Cerebellar nuclear complex (tissue), 1 donor: ENCODE measurements at regions not wholly inside any gene's neighbourhood (a gene's known extent, or its start where the extent isn't known, plus 50 kb on each side); places are given as distances from the start of the nearest gene placed in this dataset.
"Not testable (repeated sequence)": the region's sequence is repeated elsewhere in the genome, so short reads cannot be mapped to it uniquely, and the experiment has no call there.

ENCODE experiments used
- DNase-seq, 2 experiments: peaks; one replicate each; lab custom pipeline; 2025; lab: John Stamatoyannopoulos, UW

DNA sequence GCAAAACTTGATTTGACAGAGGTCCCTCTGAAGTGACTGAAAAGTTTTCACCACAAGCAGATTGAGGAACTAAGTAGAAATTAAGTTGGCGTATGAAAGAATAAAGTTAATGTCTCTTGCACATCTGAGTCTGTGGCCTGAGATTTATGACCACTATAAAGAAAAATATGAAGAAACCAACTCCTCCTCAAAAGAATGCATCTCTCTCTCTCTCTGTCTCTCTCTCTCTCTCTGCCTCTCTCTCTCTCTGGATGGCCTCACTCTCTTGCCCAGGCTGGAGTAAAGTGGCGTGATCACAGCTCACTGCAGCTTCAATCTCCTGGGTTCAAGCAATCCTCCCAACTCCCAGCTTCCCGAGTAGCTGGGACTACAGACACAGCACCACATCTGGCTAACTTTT lies 55.2 kb downstream of the RPL22L1 start:
- DNase-seq: no peak

DNA sequence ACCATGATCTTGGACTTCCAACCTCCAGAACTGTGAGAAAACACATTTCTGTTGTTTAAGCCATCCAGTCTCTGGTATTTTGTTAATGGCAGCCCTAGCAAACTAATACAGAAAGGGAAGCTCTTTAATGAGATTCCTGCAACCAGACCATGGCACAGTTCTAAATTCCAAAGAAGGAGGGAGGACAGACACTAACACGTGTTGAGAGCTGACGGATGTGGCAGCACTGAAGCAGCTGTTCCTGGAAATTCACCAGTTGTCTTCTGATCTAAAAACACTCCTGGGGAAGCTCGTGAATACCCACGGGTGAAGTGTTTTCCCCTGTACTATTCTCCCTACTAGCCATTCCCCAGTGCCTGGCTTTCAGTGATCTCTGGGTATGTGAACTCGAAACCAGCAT lies 56.7 kb downstream of the RPL22L1 start:
- DNase-seq: no peak

DNA sequence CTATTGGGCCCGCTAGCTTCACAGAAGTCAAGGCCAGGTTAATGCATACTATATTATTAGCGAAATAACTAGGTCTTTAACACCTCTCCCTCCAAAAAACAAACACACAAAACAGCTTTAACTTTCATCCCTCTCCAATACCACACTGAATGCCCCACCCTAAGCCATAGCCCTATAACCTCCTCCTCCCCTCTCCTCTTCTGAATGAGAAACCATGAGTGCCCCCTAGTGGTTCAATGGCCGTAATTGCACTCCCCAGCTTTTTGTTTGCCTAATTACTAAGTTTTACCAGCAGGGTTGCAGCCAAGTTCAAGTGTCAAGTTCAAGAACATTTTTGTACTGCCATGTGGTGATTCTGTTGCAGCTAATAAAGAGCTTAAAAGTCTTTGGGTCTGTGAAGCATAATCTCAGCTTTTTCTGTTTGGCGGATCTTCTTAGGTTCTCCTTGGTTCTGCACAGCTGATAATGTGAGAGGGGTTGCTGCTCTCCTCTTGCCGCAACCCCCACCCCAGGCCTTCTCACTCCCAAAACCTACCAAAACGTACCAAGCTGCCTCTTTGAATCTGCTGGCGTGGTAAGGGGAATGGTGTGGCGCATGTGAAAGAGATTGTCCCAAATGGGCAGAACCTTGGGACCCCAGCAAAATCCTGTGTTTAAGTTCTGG lies 57.9 kb downstream of the RPL22L1 start:
- DNase-seq: peak in 1 of 2 experiments; percentile 9

DNA sequence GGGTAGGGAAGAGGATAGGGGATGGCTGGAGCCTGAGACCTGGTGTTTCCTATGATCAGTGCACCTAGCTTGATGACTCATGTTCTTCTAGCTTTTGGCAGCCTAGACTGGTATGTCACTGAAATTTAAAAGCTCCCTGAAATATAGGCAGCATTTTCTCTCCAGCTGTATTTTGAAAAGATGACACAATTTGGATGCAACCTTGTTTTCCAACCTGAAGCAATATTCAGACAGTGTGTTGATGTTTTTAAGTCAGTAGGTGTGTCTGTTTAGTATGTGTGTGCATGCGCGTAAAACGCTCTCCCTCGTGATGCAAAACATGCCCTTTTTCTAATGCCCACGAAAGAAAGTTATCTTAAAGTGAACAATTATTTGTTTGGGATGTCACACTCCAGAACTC lies 58.5 kb downstream of the RPL22L1 start:
- no peak for DNase-seq

DNA sequence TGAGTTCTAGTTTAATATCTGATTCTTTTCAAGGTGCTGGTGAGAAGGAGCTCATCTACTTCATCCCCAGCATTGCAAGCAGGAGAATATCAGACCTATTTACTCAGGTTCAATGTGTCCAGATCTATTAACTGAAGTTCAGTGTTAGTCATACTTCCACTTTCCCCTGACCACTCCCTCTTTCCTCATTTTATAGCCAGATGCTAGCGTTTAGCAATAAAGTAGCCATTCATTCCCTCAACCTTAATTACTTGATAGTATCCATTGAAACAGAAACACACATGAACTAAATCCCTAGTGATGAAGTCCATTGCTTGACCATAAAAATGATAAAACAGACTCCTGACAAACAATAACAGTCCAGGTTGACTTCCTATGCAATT lies 60.0 kb downstream of the RPL22L1 start:
- no peak for DNase-seq

DNA sequence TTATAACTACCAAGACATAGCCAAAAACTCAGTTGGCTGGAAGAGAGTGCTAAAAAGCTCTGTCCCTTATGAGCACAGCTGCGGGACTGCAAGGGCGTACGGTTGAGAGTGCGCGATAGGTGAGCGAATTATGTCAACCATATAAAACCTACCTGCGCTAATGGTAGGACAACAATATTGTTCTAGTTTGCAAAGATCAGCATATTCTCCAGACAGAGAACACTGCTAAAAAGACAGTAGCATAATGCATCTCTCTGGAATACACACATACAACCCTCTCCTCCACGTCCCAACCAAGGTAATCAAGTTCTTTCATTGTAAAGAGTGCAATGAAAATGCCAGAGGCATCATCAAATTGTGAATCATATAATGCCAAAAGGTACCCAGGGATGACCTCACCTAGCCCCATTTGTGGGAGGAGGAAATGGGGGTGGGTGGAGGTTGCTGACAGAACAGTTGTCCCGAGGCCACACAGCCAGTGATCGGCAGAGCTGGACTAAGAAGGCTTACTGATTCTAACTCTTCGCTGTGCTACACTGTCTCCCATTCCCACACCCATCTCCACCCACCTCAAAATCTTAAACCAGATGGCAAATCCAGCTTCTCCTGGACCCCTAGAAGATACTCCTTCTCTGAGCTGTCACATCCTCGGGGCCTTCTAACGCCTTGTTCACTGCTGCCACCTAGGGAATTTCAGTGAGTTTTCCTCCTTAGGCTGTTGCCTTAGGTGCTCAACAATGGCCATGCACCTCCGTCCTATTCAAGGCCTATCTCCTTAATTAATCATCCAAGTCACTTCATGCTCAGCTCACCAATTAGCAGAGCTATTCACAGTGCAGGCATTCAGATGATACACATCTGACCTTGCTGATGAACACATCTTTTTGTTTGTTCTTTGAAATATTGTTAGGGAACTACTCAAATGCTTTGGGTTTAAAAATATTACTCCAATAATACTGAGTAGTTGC lies 60.7 kb downstream of the RPL22L1 start:
- DNase-seq: no peak

DNA sequence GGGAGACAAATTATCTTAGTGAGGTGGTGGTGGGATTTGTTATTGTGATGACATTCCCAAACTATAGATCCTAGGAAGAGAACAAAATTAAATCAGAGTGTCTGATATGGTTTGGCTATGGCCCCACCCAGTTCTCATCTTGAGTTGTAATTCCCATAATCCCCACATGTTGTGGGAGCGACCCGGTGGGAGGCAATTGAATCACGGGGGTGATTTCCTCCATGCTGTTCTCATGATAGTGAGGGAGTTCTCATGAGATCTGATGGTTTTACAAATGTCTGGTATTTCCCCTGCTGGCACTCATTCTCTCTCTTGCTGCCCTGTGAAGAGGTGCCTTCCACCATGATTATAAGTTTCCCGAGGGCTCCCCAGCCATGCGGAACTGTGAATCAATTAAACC lies 62.0 kb downstream of the RPL22L1 start:
- no peak for DNase-seq

DNA sequence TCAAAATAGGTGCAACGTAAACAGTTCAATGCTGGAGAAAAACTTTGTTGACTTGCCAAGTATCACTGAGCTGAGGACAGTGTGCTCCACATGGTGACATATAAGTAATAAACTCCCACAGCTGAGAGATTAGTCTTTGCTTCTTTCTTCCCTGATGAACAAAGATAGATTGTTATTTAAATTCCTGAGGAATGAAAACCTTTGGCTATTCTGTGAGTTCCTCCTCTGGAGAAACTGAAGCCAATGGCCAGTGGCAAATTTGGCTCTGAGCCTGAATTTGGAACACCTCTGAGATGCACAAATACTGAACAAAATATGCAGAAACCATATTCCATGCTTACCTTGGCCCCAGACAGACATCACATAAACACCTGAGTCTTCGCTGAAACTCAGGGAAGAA lies 63.3 kb downstream of the RPL22L1 start:
- DNase-seq: no peak

DNA sequence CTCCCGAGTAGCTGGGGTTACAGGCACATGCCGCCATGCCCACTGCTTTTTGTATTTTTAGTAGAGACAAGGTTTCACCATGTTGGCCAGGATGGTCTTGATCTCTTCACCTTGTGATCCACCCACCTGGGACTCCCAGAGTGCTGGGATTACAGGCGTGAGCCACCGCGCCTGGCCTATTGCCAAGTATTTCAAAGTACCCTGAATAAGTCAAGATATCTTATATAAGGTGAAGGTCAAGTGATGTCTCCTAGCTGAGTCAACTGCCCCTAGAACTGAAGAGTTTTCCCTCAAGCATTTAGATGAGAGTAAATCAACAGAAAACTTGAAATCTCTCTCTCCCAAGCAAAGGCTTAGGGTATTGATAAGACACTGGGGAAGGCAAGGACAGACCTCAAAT lies 63.9 kb downstream of the RPL22L1 start:
- DNase-seq: no peak

DNA sequence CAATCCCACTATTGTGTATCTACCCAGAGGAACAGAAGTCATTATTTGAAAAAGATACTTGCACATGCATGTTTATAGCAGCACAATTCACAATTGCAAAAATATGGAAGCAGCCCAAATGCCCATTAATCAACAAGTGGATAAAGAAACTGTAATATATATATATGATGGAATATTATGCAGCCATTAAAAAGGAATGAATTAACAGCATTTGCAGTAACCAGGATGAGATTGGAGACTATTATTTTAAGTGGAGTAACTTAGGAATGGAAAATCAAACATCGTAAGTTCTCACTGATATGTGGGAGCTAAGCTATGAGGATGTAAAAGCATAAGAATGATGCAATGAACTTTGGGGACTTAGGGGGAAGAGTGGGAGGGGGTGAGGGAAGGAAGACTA lies 64.7 kb downstream of the RPL22L1 start:
- DNase-seq: not testable (repeated sequence)

DNA sequence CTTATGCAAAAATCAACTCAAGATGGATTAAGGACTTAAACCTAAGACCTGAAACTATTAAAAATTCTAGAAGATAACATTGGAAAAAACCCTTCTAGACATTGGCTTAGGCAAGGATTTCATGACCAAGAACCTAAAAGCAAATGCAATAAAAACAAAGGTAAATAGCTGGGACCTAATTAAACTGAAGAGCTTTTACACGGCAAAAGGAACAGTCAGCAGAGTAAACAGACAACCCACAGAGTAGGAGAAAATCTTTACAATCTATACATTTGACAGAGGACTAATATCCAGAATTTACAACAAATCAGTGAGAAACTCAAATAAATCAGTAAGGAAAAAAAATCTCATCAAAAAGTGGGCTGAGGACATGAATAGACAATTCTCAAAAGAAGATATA lies 65.4 kb downstream of the RPL22L1 start:
- DNase-seq: not testable (repeated sequence)

DNA sequence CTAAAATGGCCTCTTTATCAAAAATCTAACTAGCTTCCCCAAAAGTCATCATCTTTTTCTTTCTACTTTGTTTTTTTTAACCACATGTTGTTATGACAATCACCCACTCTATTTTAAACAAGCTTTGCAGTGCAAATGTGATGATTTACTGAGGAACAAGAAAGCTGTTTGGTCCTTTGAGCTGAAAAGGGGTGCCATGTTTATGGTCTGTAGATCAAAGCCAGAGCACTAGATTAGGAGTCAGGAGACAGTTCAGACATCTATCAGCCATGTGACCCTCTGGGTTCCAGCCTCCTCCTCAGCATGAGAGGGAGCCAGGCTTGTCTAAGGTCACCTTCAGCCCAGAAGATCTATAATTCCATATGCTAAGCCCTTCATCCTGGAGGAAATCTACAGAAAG lies 65.9 kb downstream of the RPL22L1 start:
- no peak for DNase-seq

DNA sequence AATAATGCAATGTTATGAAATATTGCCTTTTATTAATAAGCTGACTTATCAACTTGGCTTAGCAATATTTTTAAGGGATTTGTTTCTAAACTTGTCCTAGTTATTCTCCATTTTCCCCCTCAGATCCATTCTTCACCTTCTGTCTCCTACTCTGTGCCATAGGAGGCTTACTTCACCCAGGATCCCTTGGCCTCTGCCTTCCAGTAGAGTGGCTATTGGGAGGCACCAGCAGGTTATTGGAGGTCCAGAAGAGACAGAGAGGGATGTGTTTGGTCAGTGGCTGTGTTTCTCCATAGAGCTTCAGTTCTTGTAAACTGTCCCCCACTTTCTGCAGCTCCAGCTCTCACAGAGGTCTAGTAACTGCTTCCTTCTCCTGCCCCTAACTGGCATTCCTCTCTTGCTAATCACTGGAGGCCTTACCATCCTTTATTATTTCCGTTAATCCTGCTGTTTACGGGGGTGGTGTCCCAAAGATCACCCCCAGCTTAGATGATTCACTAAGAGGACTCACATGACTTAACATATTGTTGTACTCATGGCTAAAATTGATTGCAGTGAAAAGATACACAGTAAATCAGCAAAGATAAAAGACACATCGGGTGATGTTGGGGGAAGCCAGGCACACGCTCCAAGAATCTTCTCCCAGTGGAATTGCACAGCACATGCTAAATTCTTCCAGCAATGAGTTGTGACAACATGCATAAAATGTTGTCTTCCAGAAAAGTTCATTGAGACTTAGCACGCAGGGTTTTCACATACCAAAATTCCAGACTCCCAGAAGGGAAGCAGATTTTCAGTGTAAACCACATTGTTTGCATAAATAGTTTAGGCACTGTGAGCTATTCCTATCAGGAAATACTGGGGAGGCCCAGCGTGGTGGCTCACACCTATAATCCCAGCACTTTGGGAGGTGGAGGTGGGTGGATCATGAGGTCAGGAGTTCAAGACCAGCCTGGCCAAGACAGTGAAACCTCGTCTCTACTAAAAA lies 67.5 kb downstream of the RPL22L1 start:
- no peak for DNase-seq

DNA sequence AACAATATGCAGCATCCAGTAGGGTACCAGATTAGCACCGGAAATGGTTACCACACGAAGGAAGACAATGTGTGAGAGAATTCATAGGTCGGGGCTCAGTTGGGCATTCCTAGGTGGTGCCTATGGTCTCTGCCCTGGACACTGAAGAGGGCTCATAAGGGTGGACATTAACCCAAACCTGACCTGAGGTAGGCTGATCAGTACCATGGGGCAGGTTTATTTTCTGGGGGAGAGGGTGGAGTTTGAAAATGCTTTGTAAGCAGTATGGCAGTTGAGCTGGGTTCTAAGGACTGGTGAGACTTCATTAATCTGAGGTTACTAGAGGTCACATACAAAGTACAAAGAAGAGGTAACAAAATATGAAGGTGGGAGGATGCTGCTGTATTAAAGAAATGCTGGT lies 68.4 kb downstream of the RPL22L1 start:
- DNase-seq: no peak

DNA sequence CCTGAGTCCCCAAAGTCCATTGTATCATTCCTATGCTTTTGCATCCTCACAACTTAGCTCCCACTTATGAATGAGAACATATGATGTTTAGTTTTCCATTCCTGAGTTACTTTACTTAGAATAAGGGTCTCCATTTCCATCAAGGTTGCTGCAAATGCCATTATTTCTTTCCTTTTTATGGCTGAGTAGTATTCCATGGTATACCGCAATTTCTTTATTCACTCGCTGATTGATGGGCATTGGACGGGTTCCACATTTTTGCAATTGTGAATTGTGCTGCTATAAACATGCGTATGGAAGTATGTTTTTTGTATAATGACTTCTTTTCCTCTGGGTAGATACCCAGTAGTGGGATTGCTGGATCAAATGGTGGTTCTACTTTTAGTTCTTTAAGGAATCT lies 69.7 kb downstream of the RPL22L1 start:
- not testable (repeated sequence) for DNase-seq

DNA sequence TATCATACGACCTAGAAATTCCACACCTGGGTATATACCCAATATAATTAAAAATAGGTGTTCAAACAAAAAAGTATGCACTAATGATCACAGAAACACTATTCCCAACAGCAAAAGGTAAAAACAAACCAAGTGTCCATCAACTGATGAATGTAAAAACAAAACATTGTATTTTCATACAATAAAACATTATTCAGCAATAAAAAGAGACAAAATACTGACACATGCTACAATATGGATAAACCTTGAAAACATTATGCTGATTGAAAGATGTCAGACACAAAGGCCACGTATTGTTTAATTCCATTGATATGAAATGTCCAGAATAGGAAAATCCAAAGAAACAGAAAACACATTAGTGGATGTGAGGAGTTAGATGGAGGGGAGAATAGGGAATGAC lies 71.0 kb downstream of the RPL22L1 start:
- no peak for DNase-seq

DNA sequence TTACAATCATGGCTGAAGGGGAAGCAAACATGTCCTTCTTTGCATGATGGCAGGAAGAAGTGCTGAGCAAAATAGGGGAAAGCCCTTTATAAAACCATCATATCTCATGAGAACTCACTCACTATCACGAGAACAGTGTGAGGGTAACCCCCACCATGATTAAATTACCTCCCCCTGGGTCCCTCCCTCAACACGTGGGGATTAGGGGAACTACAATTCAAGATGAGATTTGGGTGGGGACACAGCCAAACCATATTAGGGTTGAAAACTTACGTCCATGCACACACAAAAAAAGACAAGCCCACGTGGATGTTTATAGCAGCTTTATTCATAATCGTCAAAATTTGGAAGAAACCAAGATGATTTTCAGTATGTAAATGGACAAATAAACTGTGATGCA lies 72.3 kb downstream of the RPL22L1 start:
- DNase-seq: no peak

DNA sequence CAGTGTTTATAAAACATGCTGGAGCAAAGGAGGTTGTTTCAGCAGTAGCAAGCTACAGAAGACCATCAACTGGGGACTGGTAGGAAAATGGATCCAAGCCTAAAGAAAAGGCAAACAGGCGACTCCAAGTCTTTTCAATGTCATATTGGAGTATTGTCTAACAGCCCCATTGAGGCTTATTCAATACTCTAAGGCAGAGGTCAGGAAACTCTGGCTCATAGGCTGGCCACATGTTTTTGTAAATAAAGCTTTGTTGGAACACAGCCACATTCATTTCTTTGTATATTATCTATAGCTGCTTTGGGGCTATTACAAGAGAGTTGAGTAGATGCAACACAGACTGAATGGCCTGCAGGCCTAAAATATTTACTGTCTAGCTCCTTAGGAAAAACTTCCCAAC lies 77.5 kb downstream of the RPL22L1 start:
- DNase-seq: no peak

DNA sequence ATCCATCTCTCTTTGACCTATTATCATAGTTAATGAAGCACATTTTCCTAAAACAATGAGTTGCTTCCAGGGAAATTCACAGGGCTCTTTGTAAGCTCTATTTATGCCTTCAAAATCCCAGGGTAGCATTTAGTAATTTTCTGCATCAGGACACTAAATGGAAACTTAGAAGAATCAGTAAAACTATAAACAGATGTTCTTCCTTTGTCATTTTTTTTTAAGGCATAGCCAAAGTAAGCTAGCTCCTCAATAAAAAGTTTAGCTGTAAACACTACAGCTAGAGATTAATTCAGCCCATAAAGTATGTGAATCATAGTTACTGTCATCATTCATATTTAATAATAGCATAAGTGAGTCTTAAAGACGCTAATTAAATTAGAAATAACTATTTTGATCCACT lies 79.3 kb downstream of the RPL22L1 start:
- no peak for DNase-seq

DNA sequence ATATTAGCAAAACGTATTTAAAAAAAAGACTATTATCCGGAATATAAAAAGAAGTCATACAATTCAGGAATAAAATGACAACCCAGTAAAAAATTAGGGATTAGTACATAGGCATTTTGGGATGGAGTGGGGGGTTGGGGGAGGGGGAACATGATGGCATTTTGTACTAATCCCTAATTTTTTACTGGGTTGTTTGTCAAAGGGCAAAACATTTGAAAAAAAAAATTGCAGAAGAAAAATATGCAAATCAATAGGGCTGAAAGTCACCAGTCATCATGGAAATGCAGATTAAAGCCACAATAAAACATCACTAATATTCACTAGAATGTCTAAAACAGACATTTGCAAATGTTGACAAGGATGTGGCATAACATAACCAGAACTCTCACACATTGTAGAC lies 82.5 kb downstream of the RPL22L1 start:
- DNase-seq: no peak

DNA sequence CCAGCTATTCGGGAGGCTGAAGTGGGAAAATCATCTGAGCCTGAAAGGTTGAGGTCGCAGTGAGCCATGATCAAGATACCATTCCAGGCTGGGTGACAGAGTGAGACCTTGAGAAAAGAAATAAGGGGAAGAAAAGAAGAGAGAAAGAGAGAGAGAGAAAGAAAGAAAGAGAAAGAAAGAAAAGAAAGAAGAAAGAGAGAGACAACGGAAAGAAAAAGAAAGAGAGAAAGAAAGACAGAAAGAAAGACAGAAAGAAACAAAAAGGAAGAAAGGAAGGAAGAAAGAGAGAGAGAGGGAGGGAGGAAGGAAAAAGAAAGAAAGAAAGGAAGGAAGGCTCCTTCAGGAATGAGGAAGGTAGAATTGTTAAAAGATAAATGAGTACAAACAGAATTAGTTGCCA lies 84.5 kb downstream of the RPL22L1 start:
- no peak for DNase-seq

DNA sequence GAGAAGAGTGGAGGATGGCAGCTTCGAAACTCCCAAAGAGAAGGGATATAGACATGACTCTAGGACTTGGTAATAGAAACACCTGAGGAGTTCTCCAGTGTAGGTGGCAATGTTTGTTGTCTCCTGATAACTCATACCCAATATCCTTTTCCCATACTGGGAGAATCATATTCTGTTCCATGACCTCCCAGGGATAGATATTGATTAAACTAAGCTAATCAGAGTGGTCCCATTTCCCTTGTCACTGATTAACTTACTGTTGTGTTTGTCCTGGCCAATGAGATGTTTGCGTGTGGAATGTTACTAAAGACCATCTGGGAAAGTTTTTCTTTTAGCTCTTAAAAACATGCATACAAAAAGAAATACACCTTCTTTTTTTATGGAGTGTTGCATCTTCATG lies 85.6 kb downstream of the RPL22L1 start:
- no peak for DNase-seq
